H1 (cell line): ENCODE measurements at regions not wholly inside any gene's neighbourhood (a gene's known extent, or its start where the extent isn't known, plus 50 kb on each side); places are given as distances from the start of the nearest gene placed in this dataset.

ENCODE experiments used
- CTCF ChIA-PET: fragments of 300-600 bp; sonication (Branson Sonifier 250); formaldehyde crosslinking; loops from one replicate; lab custom pipeline; 2021; ENCODE audit not compliant: partially characterized antibody; lab: Charles Lee
- POLR2A ChIA-PET: fragments of 300-600 bp; sonication (Branson Sonifier 250); formaldehyde crosslinking; loops from one replicate; lab custom pipeline; 2021; ENCODE audit warnings: inconsistent platforms; ENCODE audit not compliant: partially characterized antibody; lab: Charles Lee
- DNase-seq, 2 experiments: peaks; one replicate each; pipeline versions ENCODE4 v3.0.0 to v3.0.0-alpha.2; 2010 to 2022; ENCODE audit warnings: low spot score in 2 of 2, low read depth in 1 of 2, mixed read lengths in 1 of 2
- FAIRE-seq: peaks from 2 replicates; lab custom pipeline; 2011; peaks lifted over from hg19 to GRCh38; lab: Jason Lieb, UNC
- H2AFZ ChIP-seq: 2 replicates; pipeline ENCODE4 v1.8.1; 2012; ENCODE audit warnings: low read length, inconsistent platforms
- H2AK5ac ChIP-seq: 2 replicates; pipeline ENCODE4 v1.6.1; 2013; ENCODE audit warnings: low read depth, low read length
- H2BK120ac ChIP-seq: replicated peaks from 2 replicates; pipeline ENCODE3; 2013; ENCODE audit warnings: low read depth, low read length, inconsistent platforms
- H2BK12ac ChIP-seq: 2 replicates; pipeline ENCODE4 v1.6.1; 2013; ENCODE audit warnings: low read depth, low read length
- H2BK15ac ChIP-seq: 2 replicates; pipeline ENCODE4 v1.6.1; 2013; ENCODE audit warnings: low read length
- H2BK20ac ChIP-seq: 2 replicates; pipeline ENCODE4 v1.6.1; 2013; ENCODE audit warnings: low read length
- H2BK5ac ChIP-seq: 2 replicates; pipeline ENCODE4 v1.6.1; 2013; ENCODE audit warnings: low read depth, low read length
- H3K14ac ChIP-seq: 2 replicates; pipeline ENCODE4 v1.6.1; 2013; ENCODE audit warnings: inconsistent platforms; ENCODE audit not compliant: insufficient read length
- H3K18ac ChIP-seq: 2 replicates; pipeline ENCODE4 v1.6.1; 2013; ENCODE audit warnings: low read length; ENCODE audit errors: extremely low read depth
- H3K23ac ChIP-seq: 2 replicates; pipeline ENCODE4 v1.6.1; 2013; ENCODE audit warnings: inconsistent platforms; ENCODE audit not compliant: insufficient read length
- H3K23me2 ChIP-seq: 2 replicates; pipeline ENCODE4 v1.6.1; 2013; ENCODE audit warnings: low read depth, low read length
- H3K27ac ChIP-seq: 2 replicates; pipeline ENCODE4 v1.6.1; 2011; ENCODE audit warnings: low read depth, low read length, inconsistent platforms
- H3K27me3 ChIP-seq, 4 experiments: replicated peaks in 1 of 4; 1 replicate in 1 of 4; 2 replicates in 3 of 4; pipeline versions ENCODE4 v1.6.1 to v1.8.1; 2011 to 2013; ENCODE audit warnings: low read length in 3 of 4, mild to moderate bottlenecking in 3 of 4, inconsistent platforms in 2 of 4, mixed read lengths in 2 of 4, moderate library complexity in 1 of 4; ENCODE audit not compliant: control insufficient read depth in 3 of 4, insufficient read depth in 3 of 4; ENCODE audit errors: extremely low read depth in 1 of 4
- H3K36me3 ChIP-seq, 4 experiments: 2 replicates each; pipeline versions ENCODE4 v1.6.1 to v1.8.1; 2011 to 2013; ENCODE audit warnings: mild to moderate bottlenecking in 4 of 4, low read length in 3 of 4, moderate library complexity in 2 of 4, control low read depth in 1 of 4, inconsistent platforms in 1 of 4; ENCODE audit not compliant: insufficient read depth in 4 of 4, control insufficient read depth in 2 of 4
- H3K4ac ChIP-seq: replicated peaks from 2 replicates; pipeline ENCODE3; 2013; ENCODE audit warnings: low read length, low read depth, mixed read lengths, inconsistent platforms; ENCODE audit not compliant: insufficient read length
- H3K4me1 ChIP-seq, 4 experiments: replicated peaks in 1 of 4; 1 replicate in 1 of 4; 2 replicates in 3 of 4; pipeline versions ENCODE4 v1.6.1 to v1.8.1; 2011 to 2013; ENCODE audit warnings: low read length in 3 of 4, inconsistent platforms in 2 of 4, mixed read lengths in 1 of 4; ENCODE audit not compliant: insufficient read depth in 4 of 4, control insufficient read depth in 3 of 4
- H3K4me2 ChIP-seq, 2 experiments: 2 replicates each; pipeline versions ENCODE4 v1.6.1 to v1.8.1; 2011 to 2013; ENCODE audit warnings: low read depth in 2 of 2, low read length in 2 of 2, control low read depth in 1 of 2, inconsistent platforms in 1 of 2, mild to moderate bottlenecking in 1 of 2; ENCODE audit not compliant: insufficient read depth in 1 of 2
- H3K4me3 ChIP-seq, 4 experiments: fragments of 200-600, 300-600 bp in 1 of 4; sonication (generic), shearing (Covaris generic), sonication (Bioruptor Twin) in 1 of 4; 2 replicates each; pipeline versions ENCODE4 v1.5.1 to v1.8.1; 2011 to 2016; ENCODE audit warnings: low read length in 4 of 4, low read depth in 3 of 4, control low read depth in 2 of 4, inconsistent platforms in 2 of 4, mild to moderate bottlenecking in 2 of 4, mixed read lengths in 1 of 4, moderate library complexity in 1 of 4; ENCODE audit not compliant: insufficient read depth in 2 of 4; ENCODE audit errors: extremely low read depth in 1 of 4
- H3K56ac ChIP-seq: replicated peaks from 2 replicates; pipeline ENCODE3; 2013; ENCODE audit warnings: low read depth, mild to moderate bottlenecking, mixed read lengths, low read length, inconsistent platforms; ENCODE audit not compliant: insufficient read length
- H3K79me1 ChIP-seq: 2 replicates; pipeline ENCODE4 v1.6.1; 2013; ENCODE audit warnings: low read depth, low read length, control low read depth
- H3K79me2 ChIP-seq, 2 experiments: 2 replicates each; pipeline versions ENCODE4 v1.6.1 to v1.8.1; 2012 to 2013; ENCODE audit warnings: low read length in 2 of 2, mild to moderate bottlenecking in 2 of 2, inconsistent platforms in 1 of 2; ENCODE audit not compliant: insufficient read depth in 2 of 2, control insufficient read depth in 1 of 2
- H3K9ac ChIP-seq, 4 experiments: replicated peaks in 1 of 4; 1 replicate in 1 of 4; 2 replicates in 3 of 4; pipeline versions ENCODE4 v1.6.1 to v1.8.1; 2011 to 2013; ENCODE audit warnings: low read depth in 3 of 4, low read length in 3 of 4, control low read depth in 2 of 4, mild to moderate bottlenecking in 2 of 4, moderate library complexity in 2 of 4, inconsistent platforms in 1 of 4; ENCODE audit errors: extremely low read depth in 1 of 4
- H3K9me3 ChIP-seq, 2 experiments: 2 replicates each; pipeline versions ENCODE4 v1.6.1 to v1.8.1; 2012 to 2013; ENCODE audit warnings: mild to moderate bottlenecking in 2 of 2, moderate library complexity in 2 of 2, control low read depth in 1 of 2, inconsistent platforms in 1 of 2, low read depth in 1 of 2, low read length in 1 of 2, mixed read lengths in 1 of 2; ENCODE audit not compliant: insufficient read depth in 2 of 2
- H4K20me1 ChIP-seq, 2 experiments: replicated peaks in 1 of 2; 2 replicates each; pipeline versions ENCODE3 to v1.8.1; 2011 to 2013; ENCODE audit warnings: inconsistent platforms in 2 of 2, low read length in 2 of 2, mild to moderate bottlenecking in 1 of 2; ENCODE audit not compliant: insufficient read depth in 2 of 2, control insufficient read depth in 1 of 2
- H4K5ac ChIP-seq: 2 replicates; pipeline ENCODE4 v1.6.1; 2013; ENCODE audit warnings: low read length, low read depth, mixed read lengths, inconsistent platforms; ENCODE audit not compliant: insufficient read length
- H4K8ac ChIP-seq: 2 replicates; pipeline ENCODE4 v1.8.0; 2013; ENCODE audit warnings: mild to moderate bottlenecking, moderate library complexity, low read length, inconsistent platforms; ENCODE audit not compliant: insufficient read depth; ENCODE audit errors: extremely low read depth
- H4K91ac ChIP-seq: replicated peaks from 2 replicates; pipeline ENCODE3; 2013; ENCODE audit warnings: low read length, mixed read lengths, inconsistent platforms; ENCODE audit not compliant: insufficient read length
- CEBPB ChIP-seq: IDR thresholded peaks from 2 replicates; pipeline ENCODE4 v1.6.1; 2012; ENCODE audit warnings: low read depth, low read length
- CHD2 ChIP-seq: IDR thresholded peaks from 2 replicates; pipeline ENCODE4 v1.6.1; 2012; ENCODE audit warnings: low read length, improper control_type of control experiment
- E2F6 ChIP-seq: IDR thresholded peaks from 2 replicates; pipeline ENCODE4 v1.6.1; 2012; ENCODE audit warnings: inconsistent platforms
- EGR1 ChIP-seq: IDR thresholded peaks from 2 replicates; pipeline ENCODE4 v1.6.1; 2011; ENCODE audit warnings: low read depth, low read length, borderline replicate concordance
- GTF2F1 ChIP-seq: IDR thresholded peaks from 2 replicates; pipeline ENCODE4 v1.6.1; 2012; ENCODE audit warnings: low read depth, low read length, improper control_type of control experiment, borderline replicate concordance
- HDAC6 ChIP-seq: IDR thresholded peaks from one replicate; pipeline ENCODE4 v1.7.1; 2012; ENCODE audit warnings: low read depth, mild to moderate bottlenecking, inconsistent platforms, low read length, moderate library complexity
- KDM4A ChIP-seq: IDR thresholded peaks from one replicate; pipeline ENCODE4 v1.7.1; 2012; ENCODE audit warnings: low read depth, mild to moderate bottlenecking, moderate library complexity, low read length, inconsistent platforms; ENCODE audit not compliant: severe bottlenecking
- MAFK ChIP-seq: IDR thresholded peaks from 2 replicates; pipeline ENCODE4 v1.6.1; 2012; ENCODE audit warnings: low read depth, mild to moderate bottlenecking, improper control_type of control experiment, low read length
- POU5F1 ChIP-seq: IDR thresholded peaks from 2 replicates; pipeline ENCODE4 v1.6.1; 2011; ENCODE audit warnings: low read depth, mild to moderate bottlenecking, low read length, moderate library complexity
- SP2 ChIP-seq: IDR thresholded peaks from 2 replicates; pipeline ENCODE4 v1.6.1; 2012; ENCODE audit warnings: mild to moderate bottlenecking, low read length, inconsistent platforms
- TAF7 ChIP-seq: optimal IDR thresholded peaks from 2 replicates; pipeline ENCODE3; 2011; ENCODE audit warnings: low read depth, mild to moderate bottlenecking, inconsistent platforms, low read length, moderate library complexity, borderline replicate concordance
- TBP ChIP-seq: IDR thresholded peaks from 2 replicates; pipeline ENCODE4 v1.6.1; 2011; ENCODE audit warnings: low read depth, low read length, improper control_type of control experiment
- ZNF274 ChIP-seq: IDR thresholded peaks from 2 replicates; pipeline ENCODE4 v1.7.0; 2012; ENCODE audit warnings: low read length, borderline replicate concordance; ENCODE audit errors: extremely low read depth
- WGBS, 2 experiments: shearing (Covaris generic) in 1 of 2; methylation state at CpG; one replicate each; pipeline versions ENCODE4 v1.1.6 to v1.1.7; 2013 to 2015; ENCODE audit warnings: low lambda C conversion rate in 2 of 2, mixed read lengths in 2 of 2, inconsistent platforms in 1 of 2, low coverage in 1 of 2, missing lambda C conversion rate in 1 of 2; ENCODE audit not compliant: insufficient replicate concordance in 2 of 2, insufficient coverage in 1 of 2, insufficient read length in 1 of 2; ENCODE audit errors: extremely low coverage in 1 of 2, missing lambda C conversion rate in 1 of 2; 5-methylcytosine and 5-hydroxymethylcytosine counted together
- TF ChIP-seq, protein P1 (sequence below): IDR thresholded peaks from 2 replicates; pipeline ENCODE4 v1.6.1; 2012; ENCODE audit warnings: inconsistent platforms

- Histone ChIP-seq H2AFZ (no peak overlapping the region), H4K91ac (no peak overlapping the region), H4K20me1 (no peaks in the 10 kb centered on the region), H3K4ac (no peak overlapping the region), H3K4me1 (peaks cover 0 to 2% (median 0%) of the 10 kb centered on the region in 4 experiments; a peak in 1 of 7 replicates), H3K27me3 (no peaks in the 10 kb centered on the region), H3K56ac (no peak overlapping the region), H2BK120ac (no peak overlapping the region), H4K8ac (no peak overlapping the region), H2AK5ac (no peak overlapping the region), H3K18ac (no peak overlapping the region), H4K5ac (no peak overlapping the region), H2BK12ac (no peak overlapping the region), H3K9me3 (no peaks in the 10 kb centered on the region), H3K36me3 (no peaks in the 10 kb centered on the region), H3K23ac (no peak overlapping the region), H3K9ac (no peak overlapping the region), H3K27ac (no peak overlapping the region), H3K4me2 (no peak overlapping the region), H3K79me1 (no peaks in the 10 kb centered on the region), H2BK5ac (no peak overlapping the region), H3K4me3 (no peak overlapping the region), H3K23me2 (no peaks in the 10 kb centered on the region), H2BK15ac (no peak overlapping the region), H3K79me2 (no peaks in the 10 kb centered on the region), H3K14ac (no peak overlapping the region), H2BK20ac (no peak overlapping the region)
- 94% methylated on average over 4 of the region's 4 CpGs; no CpG with 5 or more reads in 1 of the 2 experiments for WGBS, 2 experiments
- ChIA-PET CTCF (interaction anchor here (0.9 to 5.2 kb wide), 11 partner anchors 8 to 228 kb away, joined by 3 to 29 read pairs (median 3); no protein-coding TSS in a partner anchor), POLR2A (interaction anchor here (0.6 kb wide), 1 partner anchor 957 kb away, joined by 3 read pairs; no protein-coding TSS in a partner anchor)
- FAIRE-seq (no peak), DNase-seq (no peak)
- TF ChIP-seq HDAC6: no peak
- TF ChIP-seq SP2: no peak
- TF ChIP-seq GTF2F1: no peak
- no peak for TF ChIP-seq EGR1
- TF ChIP-seq CEBPB: no peak
- TF ChIP-seq TBP: no peak
- no peak for TF ChIP-seq TAF7
- no peak for TF ChIP-seq KDM4A
- no peak for TF ChIP-seq POU5F1
- TF ChIP-seq, protein P1, sequence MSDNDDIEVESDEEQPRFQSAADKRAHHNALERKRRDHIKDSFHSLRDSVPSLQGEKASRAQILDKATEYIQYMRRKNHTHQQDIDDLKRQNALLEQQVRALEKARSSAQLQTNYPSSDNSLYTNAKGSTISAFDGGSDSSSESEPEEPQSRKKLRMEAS: no peak
- TF ChIP-seq ZNF274: no peak
- TF ChIP-seq E2F6: no peak
- TF ChIP-seq CHD2: no peak
- TF ChIP-seq MAFK: no peak
These were observed 49.9 kb upstream of the MICAL2 start for GRCh38 chr11:12060385-12060985.
